HG02623 (cell line): ENCODE measurements at regions not wholly inside any gene's neighbourhood (a gene's known extent, or its start where the extent isn't known, plus 50 kb on each side); places are given as distances from the start of the nearest gene placed in this dataset.
"Not testable (repeated sequence)": the region's sequence is repeated elsewhere in the genome, so short reads cannot be mapped to it uniquely, and the experiment has no call there.

Experiments used
- ATAC-seq: cut with Tn5 transposase; IDR thresholded peaks from one replicate; pipeline ENCODE4 v1.9.1; 2021; ENCODE audit warnings: moderate library complexity; ENCODE audit not compliant: unreplicated experiment

DNA sequence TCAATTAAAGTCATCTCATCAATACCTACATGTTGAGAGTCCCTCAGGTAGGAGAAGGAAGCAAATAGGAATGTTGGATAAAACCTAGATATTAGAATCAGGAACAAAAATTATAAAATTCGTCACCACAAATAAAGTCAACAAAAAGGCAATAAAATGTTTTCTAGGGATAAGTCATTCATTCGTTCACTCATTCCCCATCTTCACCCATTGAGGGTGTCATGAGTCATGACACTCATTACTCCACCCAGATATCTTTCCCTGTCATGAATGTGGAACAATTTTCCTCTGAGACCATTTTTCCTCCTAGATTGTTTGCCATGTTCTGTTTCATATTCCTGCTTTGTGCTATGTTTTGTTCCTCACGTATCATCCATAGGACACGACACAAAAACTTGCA is 50.9 kb upstream of the OLIG3 start:
- no peak for ATAC-seq

DNA sequence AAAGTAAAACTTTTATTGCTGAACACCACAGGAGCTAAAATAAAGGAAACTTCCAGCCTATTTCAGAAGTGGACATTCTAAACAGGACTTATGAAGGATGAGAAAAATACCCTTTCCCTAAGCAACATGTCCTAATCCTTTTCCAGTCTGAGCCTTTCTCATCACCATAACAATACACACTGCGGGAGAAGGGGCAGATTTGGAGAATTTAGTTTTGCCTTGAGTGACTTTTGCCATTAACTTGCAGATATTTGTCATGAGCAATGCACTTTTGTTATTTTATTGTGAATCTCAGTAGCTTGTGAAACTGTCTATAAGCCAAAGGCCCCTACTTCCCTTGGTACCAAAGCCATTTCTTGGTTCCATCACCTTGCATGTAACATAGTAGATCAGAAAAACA is 53.0 kb upstream of the OLIG3 start:
- ATAC-seq = no peak

DNA sequence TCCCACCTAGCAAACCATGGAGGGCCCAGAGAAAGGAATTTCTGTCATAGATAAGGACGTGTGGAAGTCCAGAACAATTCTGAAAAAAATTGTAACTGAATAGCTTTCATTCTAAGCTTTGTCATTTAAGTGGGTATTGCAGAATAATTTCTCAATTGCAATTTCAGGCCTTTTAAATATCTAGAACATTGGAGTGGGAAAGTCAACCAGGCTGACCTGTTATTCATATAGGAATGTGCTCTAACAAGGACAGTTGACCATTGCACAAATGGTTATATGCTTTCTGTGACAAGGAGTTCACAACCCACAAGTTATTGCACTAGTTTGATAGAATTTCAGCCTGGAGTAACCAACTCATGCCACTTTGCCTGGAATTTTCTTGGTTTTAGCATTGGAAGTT is 53.4 kb upstream of the OLIG3 start:
- ATAC-seq = no peak

DNA sequence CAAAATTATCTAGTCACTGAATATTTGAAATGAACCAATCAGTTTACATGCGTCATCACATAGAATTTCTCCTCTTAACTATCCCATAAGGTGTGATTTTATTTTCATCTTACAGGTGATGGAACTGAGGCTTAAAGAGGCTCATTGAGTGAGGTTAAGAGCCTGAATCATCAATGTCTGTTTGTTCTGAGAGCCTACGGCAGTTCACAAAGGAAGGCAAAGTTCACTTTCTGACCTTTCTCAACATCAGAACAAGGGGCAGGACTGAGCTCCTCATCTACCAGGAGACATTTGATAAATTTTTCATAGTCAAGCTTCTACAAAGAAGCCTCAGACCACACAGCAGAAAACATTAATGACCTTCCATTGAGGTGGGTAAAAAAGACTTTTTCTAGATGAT is 54.9 kb upstream of the OLIG3 start:
- ATAC-seq = no peak

DNA sequence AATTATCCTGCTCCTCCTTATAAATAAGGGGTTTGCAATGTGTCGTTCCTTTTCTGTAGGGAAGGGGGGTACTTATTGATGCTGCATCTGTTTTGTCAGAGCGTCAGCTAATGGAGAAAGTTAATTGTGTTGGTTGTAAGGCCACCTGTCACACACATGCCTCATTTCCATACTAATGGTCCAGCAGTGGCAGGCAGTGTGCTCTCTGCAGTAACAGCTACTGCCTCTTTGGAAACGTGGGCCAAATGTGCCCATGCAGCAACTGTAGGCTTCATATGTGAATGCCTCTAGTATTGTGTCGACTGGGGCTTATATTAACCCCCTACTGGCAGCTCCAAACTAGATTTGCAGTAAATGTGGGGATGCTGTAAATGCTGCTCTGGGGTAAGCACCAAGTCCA is 56.3 kb upstream of the OLIG3 start:
- no peak for ATAC-seq

DNA sequence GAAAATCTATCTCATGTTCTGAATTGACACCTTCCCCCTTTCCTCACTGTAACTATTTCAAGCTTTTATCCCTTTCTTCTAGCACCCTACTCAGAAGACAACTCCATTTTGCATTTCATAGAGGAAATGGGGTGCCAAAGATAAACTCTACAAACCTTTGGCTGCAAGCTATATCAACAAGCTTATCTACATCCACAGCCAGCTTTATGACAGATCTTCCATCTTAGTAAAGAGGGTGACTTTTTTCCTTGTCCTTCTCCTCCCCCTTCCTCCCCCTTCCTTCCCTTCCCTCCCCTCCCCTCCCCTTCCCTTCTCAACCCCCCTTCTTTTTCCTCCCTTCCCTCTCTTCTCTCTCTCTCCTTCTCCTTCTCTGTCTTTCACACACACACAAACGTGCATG is 58.0 kb upstream of the OLIG3 start:
- no peak for ATAC-seq

DNA sequence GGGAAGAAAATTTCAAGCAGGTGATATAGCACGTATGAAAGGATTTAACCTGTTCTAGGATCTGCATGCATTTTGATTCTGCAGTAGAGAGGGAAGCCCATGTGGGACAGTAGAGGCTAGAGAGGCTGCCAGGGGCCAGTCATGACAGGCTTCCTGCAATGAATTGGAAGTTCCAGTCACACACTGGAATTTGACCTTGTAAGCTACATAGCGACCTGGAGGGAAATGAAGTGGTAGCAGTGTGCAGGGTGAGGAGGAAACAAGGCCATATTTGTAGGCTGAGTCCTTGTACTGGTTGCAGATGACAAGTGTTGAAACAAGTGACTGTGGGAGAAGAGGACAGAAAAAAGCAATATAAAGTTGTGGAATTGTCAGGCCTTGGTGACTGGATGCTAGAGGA is 58.6 kb upstream of the OLIG3 start:
- ATAC-seq = no peak

DNA sequence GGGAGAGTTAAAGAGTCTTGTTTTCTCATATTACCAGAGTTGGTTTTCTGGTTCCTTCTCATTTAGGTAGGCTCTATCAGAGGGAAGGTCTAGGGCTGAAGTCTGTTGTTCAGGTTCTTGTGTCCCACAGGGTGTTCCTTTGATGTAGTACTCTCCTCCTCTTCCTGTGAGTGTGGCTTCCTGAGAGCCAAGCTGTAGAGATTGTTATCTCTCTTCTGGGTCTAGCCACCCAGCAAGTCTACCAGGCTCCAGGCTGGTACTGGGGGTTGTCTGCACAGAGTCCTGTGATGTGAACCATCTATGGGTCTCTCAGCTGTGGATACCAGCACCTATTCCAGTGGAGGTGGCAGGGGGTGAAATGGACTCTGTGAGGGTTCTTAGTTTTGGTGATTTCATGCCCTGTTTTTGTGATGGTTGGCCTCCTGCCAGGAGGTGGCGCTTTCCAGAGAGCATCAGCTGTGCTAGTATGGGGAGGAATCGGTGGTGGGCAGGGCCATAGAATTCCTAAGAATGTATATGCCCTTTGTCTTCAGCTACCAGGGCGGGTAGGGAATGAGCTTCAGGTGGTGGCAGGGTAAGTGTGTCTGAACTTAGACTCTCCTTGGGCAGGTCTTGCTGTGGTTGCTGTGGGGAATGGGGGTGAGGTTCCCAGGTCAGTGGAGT is 65.5 kb upstream of the OLIG3 start:
- ATAC-seq = not testable (repeated sequence)

DNA sequence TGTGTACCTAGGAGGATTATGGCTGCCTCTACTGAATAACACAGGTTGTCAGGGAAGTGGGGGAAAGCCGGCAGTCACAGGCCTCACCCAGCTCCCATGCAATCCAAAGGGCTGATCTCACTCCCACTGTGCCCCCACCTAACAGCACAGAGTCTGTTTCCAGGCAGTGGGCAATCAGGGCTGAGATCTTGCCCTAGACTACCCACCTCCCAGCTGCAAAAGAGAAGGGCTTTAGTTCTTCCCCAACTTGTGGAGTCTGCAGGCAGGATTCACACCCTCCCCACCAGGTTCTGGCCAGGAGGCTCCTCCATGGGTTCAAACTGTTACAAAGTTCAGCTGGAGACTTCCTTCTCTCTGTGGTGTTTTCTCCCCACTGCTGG is 66.0 kb upstream of the OLIG3 start:
- no peak for ATAC-seq

DNA sequence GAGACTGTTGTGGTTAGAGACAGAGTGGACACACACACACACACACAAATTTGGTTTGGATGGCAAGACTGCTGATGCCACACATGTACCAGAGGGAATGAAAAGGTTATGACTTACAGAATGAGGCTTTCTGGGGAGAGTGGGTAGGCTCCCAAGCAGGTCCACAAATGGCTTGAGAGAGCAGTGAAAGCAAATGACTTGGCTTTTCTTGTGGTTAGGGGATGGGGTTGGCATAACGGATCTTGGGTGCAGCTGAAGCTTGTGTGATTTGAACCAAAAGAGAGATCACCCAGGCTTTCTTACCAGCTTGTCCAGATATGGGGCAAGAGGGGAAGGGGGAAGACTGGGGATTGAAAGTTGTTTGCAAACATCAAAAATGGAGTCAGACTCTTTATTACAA is 73.9 kb upstream of the OLIG3 start:
- no peak for ATAC-seq

DNA sequence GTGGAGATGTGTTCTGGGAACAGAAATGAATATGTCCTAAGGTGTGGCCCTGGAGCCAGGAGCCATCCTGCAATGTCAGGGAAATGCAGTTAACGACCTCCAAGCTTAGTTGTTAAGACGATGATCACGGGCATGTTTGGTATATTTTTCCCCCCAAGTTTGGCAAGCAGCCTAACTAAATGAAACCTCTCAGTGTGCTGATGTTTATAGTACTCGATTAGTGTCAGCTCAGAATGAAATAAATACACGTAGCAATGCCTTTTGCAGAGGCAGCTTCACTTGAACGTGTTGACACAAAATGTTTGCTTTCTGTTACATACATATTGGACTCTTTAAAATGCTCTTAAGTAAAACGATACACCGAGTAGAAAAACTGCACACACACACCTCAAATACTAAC is 76.2 kb upstream of the OLIG3 start:
- ATAC-seq = no peak

DNA sequence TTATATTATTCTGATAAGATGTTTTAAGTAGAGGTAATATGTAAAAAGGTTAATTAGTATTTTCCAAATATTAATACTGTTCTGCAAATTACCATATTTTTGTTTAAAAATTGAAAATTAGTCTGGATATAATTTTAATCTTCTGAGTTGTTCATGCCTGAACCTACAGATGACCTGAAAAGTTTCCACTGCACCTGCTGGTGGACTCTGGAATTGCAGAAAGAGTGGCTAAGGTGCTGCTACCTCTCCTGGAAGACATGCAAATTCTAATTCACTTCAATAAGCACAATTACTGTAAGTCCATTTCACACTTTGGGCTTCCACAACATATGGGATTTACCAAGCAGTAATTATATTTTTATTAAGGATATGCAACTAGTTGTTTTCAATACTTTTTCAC is 77.7 kb upstream of the OLIG3 start:
- ATAC-seq = no peak

DNA sequence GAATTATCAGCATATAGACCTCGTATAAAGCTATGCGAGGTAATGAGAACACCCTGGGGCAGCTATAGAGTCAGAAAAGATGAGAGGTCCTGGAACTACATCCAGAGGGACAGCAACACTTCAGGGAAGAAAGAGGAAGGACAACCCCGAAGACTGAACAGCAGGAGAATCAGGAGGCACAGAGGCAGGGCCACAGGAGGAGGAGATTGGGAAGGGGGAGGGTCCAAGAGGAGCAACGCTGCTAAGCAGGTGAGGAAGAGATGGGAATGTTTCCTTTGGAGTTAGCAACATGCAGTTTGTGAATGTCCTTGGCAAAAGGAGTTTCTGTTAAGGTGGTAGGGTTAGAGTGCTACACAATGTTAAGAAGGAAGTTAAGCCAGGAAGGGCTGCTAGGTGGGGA is 79.5 kb upstream of the OLIG3 start:
- ATAC-seq = no peak

DNA sequence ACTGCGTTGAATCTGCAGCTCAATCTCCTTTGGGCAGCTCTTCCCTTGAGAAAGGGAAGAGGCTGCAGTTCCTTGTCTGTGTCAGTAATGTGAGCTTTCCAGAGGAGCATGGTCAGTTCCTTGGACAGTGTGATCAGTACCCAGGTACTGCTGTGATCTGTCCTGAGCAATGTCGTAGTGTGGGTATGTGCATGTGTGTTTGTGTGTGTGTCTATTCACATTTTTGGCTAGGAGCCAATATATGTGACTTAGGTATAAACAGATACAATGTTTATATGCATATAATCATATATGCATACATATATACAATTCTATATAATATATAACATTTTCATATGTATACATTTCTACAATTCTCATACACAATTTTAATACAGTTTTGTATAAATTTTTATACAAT is 85.4 kb upstream of the OLIG3 start:
- ATAC-seq = no peak

DNA sequence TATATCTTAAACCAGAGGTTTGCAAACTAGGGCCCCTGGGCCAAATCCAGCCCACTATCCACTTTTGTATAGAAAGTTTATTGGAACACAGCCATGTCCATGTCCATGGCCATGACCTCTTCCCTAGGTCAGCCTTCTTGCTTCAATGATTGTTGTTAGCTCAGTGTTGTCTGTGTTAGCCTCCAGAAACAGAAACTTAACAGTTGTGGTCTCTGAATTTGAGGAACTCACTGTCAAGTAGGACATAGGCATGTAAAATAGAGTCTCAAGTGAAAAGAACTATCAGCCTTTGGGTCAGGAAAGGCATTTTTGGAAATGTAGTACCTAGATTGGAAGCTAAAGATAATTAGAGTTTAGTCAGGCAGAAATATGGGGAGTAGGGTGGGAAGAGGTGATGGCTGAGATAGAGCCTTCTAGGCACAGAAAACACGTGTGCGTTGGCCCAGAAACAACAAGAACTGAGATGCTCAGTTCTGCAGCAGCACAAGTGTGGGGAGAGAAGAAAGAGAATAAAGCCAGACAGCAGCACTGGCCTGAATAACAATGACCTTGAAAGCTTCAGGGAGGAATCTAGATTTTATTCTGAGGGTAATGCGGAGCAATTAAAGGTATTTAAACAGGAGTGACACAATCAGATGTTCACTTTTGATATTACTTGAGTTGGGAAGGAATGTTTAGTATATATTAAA is 87.0 kb upstream of the OLIG3 start:
- ATAC-seq = peak; percentile 55

DNA sequence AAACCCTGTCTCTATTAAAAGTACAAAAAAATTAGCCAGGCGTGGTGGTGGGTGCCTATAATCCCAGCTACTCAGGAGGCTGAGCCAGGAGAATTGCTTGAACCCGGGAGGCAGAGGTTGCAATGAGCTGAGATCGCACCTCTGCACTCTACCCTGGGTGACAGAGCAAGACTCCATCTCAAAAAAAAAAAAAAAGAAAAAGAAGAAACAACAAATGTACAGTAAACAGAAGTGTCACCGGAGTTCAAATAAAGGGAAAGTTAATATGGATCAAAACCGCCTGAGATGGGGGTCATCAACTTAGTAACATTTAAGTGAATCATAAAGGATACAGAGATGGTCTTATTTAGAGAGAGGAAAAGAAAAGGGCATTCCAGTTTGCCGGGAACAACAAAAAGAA is 89.3 kb upstream of the OLIG3 start:
- ATAC-seq = not testable (repeated sequence)

DNA sequence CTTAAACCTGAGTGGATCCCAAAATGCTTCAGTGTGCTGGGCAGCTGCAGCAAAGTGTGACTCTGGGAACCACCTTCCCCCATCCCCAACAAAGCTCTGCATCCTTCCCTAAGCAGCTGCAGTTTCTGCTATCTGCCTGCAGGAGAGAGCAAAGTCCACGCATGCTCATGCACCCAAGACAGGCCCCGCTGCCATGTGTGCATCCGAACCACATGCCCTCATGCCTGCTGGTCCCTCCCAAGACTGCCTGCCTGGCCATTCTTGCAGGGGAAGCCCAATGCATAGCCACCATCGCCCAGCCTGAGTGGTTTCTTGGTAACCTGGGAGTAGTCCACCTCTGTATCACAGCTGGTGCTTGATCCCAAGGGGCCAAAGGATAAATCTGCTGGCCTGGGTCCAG is 94.3 kb upstream of the OLIG3 start:
- no peak for ATAC-seq

DNA sequence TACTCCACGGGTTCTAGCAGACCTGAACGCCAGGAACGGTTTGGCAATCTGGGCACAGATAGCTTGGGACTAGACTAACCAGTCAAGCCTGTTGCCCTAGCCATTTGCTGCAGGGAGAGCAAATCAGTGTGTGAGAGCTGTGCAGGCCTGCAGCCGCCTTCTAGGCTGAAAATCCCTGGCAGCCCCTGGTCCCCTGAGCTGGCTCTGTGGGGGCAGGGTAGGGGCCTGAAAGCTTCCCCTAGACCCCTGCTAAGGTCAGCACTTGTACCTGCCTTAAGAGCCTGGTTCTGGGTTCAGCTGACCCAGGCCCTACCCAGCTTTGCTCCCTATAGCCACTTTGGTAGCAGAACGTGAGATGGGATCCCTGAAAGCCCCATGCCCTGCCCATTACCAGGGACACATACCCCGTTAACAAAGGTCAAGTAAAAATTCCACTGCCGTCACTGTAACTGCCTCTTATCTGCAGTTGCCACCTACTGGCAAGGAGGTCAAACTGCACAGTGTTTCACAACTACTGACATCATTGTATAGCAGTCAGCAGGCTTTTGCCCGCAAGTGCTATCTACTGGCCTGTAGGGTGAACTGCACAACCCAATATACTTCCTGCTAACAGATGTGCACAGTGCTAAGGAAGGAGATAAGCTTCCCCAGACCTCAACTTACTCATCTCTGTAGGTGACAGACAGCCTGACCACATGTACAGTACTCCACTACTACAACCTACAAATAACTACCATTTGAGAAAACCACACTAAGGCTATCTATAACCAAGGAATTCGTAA is 95.1 kb upstream of the OLIG3 start:
- ATAC-seq = peak; percentile 96

DNA sequence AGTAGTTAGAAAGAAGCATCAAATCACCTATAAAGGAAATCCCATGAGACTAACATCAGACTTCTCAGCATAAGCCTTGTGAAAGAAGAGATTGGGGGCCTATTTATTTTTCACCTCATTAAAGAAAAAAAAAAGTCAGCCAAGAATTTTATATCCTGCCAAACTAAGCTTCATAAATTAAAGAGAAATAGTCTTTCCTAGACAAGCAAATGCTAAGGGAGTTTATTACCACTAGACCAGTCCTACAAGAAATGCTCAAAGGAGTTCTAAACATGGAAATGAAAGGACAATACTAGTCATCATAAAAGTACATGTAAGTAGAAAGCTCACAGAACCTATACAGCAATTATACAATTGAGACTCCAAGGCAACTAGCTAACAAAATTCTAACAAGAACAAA is 96.5 kb upstream of the OLIG3 start:
- ATAC-seq = no peak

DNA sequence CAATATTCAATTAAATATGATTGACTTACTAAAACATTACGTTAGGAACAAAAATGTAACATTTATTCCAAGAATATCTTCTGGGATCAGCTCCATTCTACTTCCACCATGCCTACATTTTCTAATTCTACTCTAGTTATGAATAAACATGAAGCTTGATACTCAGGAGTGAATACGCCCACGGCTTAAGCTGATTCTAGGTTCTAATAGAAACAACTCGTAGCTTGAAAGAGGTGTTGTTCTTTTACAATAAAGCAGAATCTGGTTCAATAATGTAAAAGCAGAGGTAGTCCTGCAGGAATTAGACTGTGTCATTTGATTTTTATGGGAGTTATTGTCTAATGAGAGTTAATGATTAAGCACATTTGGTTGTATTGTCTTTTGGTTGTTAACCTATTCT is 107.3 kb upstream of the OLIG3 start:
- no peak for ATAC-seq

DNA sequence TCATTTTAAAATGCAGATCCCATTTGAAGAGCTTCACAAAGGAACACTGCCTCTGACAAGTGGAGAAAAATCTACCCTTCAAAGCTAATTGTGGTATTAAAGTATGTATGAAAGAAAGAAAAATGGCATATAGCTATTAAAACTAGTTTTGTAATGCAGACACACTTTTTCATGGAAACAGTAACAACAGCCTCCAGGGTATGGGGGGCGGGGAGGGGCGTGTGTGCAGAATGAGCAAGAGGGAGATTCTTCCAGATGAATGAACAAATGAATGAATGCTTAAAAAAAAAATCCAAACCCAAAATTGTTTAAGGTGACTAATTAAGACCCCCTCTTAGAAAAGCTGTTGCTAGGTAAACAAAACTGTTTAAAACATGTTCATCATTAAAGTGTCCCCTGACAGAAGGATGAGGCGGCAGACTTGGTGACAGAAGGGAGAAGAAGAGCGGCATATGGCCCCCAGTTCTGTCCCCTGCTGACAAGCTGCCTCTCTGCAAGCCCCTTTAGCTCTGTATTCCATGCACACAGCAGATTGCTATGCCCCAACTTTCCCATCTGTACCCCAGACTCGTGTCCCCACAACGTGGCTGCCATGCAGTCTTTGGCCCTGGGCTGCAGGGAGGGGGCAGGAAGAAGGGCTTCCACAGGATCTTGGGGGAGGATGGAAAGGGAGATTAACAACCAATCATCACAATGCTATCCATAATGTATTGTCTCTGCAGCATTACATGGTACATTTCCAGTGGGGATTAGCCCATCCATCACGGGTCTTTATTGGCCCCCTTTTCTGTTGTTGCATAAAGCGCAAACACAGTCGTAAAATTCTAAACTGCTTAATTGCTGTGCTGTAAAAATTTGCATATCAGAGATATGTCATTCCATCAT is 108.4 kb upstream of the OLIG3 start:
- no peak for ATAC-seq
